Astrocyte (in vitro differentiated cells and primary cell): ENCODE measurements at regions not wholly inside any gene's neighbourhood (a gene's known extent, or its start where the extent isn't known, plus 50 kb on each side); places are given as distances from the start of the nearest gene placed in this dataset.

Experiments used
- CTCF ChIP-seq: IDR thresholded peaks from 2 replicates; pipeline ENCODE4 v1.5.1; 2011; ENCODE audit warnings: low read depth, mild to moderate bottlenecking, inconsistent platforms, low read length, moderate library complexity; ENCODE audit not compliant: insufficient read depth
- EZH2 ChIP-seq: IDR thresholded peaks from 2 replicates; pipeline ENCODE4 v1.6.1; 2012; ENCODE audit warnings: mild to moderate bottlenecking, low read length, inconsistent platforms; ENCODE audit not compliant: insufficient read depth

- no peak for TF ChIP-seq CTCF
- no peak for TF ChIP-seq EZH2
Measured at GRCh38 chr4:120144041-120144440, 77.4 kb upstream of the MAD2L1 start.
